Retinal pigment epithelial cell (primary cell): ENCODE measurements at regions not wholly inside any gene's neighbourhood (a gene's known extent, or its start where the extent isn't known, plus 50 kb on each side); places are given as distances from the start of the nearest gene placed in this dataset.

Experiments used
- DNase-seq: peaks from one replicate; pipeline ENCODE4 v3.0.0-alpha.2; 2010; ENCODE audit warnings: low read depth
- H3K4me3 ChIP-seq: 2 replicates; pipeline ENCODE4 v1.5.1; 2011; ENCODE audit warnings: mild to moderate bottlenecking, low read length, control low read depth, moderate library complexity
- TF ChIP-seq, protein P1 (sequence below): conservative IDR thresholded peaks from 2 replicates; pipeline ENCODE4 v1.5.1; 2011; ENCODE audit warnings: low read depth, low read length, control low read depth, inconsistent platforms

DNA sequence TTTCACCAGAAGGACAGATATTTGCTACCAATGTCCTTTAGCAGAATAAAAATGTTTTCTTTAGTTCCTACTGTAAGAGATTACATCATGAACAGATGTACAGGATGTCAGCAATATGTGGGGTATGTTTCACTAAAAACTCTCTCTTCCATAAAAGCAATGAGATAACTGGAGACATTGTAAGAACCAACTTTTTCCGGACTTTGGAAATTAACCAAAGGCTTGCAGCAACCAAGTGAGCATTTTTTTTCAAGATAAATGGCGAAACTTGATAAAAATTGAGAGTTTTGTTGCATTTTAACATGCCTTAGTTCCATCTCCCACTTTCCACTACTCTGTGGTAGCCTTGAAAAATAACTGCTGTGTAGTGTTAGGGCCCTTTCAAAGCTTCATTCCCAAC lies 429.8 kb upstream of the CDH2 start:
- no peak overlapping the region for H3K4me3 ChIP-seq
- no peak for DNase-seq
- TF ChIP-seq, protein P1, sequence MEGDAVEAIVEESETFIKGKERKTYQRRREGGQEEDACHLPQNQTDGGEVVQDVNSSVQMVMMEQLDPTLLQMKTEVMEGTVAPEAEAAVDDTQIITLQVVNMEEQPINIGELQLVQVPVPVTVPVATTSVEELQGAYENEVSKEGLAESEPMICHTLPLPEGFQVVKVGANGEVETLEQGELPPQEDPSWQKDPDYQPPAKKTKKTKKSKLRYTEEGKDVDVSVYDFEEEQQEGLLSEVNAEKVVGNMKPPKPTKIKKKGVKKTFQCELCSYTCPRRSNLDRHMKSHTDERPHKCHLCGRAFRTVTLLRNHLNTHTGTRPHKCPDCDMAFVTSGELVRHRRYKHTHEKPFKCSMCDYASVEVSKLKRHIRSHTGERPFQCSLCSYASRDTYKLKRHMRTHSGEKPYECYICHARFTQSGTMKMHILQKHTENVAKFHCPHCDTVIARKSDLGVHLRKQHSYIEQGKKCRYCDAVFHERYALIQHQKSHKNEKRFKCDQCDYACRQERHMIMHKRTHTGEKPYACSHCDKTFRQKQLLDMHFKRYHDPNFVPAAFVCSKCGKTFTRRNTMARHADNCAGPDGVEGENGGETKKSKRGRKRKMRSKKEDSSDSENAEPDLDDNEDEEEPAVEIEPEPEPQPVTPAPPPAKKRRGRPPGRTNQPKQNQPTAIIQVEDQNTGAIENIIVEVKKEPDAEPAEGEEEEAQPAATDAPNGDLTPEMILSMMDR = no peak

DNA sequence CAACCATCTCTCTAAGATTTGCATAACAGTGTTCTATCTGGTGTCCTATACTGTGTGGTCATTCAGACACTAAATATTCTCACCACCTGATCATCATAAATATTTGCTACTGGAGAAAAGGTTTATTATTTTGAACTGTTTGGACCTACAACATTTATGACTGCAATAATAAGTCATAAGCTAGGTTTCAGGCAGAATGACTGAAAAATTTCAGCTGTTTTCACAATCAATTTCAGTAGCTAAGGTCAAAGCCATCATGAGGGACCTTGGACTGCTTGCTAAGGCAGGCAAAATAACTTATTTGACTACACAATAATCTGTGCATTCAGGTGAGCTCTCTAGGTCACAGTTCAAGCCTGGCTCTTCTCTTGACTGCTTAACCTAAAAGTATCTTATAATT lies 425.5 kb upstream of the CDH2 start:
- no peak for DNase-seq
- TF ChIP-seq, protein P1 = no peak
- no peak overlapping the region for H3K4me3 ChIP-seq

DNA sequence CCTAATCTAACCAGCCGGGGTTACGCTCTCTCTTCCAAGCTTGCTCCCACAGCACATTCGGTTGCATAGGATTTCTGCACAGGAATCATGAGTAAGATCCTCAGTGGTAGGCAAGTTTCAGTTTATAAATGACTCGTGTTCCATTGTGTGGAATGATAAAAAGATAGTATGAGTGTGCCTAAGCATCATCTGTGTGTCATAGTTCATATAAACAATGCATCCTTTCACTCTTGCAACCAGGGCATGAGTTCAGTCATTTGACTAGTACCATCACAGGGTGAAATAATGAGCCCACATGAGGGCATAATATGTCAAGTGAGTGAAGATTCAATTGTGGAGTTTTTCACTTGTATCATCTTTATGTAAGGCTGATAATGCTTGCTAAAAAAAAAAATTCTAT lies 417.1 kb upstream of the CDH2 start:
- TF ChIP-seq, protein P1 = no peak
- H3K4me3 ChIP-seq = no peak overlapping the region
- no peak for DNase-seq

DNA sequence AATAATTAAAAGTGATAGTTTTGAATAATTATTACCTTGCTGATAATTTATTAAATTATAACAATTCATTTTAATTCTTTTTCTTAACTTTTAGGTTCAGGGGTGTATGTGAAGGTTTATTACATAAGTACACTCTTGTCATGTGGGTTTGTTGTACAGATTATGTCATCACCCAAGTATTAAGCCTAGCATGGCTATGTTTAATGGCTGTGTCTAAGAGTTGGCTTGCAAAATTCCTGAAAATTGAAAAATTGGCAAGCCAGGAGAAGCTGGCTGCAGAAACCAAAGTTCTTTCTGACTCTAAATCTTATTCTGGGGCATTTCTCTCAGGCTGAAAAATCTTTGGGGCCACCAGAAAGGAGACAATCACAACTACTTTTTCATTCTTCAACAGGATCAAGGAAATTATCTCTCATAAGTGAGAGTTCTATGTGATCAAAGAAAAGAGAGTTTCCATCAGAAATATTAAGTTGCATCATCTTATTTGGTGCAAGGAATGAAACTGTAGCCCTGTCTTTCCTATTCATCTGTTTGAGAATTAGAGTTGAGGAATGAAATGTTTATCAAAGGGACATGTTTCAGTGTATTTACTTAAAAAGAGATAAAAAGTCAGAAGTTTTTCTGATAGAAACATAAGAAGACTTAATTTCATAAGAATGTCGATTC lies 412.1 kb upstream of the CDH2 start:
- TF ChIP-seq, protein P1 = no peak
- DNase-seq = peak; percentile 39
- H3K4me3 ChIP-seq = no peak overlapping the region

DNA sequence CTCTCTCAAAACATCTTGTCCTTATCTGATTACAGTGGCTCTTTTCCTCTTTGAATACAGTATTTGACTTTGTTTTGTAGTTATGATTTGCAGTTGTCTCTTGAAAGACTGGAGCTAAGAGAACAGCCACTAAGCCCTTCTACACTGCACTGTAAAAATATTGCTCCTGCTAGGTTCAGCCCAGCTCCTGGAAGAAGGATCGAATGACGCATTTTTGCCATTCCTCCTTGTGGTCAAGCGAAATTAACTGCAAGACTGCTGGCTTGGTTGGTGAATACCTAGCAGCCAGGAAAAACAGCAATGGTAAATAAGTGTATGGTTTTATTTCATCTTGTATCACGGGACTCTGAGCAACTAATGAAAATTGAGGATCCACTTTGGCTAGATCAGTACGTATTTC lies 407.8 kb upstream of the CDH2 start:
- H3K4me3 ChIP-seq = no peak overlapping the region
- peak; percentile 85 for DNase-seq
- TF ChIP-seq, protein P1 = no peak

DNA sequence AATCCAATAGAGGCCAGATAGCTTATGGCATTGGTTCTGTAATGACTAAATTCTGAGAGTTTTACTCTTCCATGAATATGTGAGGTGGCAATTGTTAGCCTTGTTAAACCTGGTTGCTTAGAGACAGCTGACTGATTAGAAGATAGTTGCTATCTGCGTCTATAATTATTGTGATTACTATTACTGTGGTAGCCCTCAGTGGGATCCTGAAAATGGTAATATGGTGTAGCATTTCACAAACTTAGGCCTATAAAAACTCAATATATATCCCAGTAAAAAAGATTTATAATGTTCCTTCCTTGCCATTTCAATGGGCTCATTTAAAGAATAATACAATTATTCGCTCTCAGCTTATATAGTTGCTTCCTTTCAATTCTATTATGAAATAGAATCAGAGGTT lies 405.8 kb upstream of the CDH2 start:
- no peak overlapping the region for H3K4me3 ChIP-seq
- TF ChIP-seq, protein P1 = no peak
- no peak for DNase-seq

DNA sequence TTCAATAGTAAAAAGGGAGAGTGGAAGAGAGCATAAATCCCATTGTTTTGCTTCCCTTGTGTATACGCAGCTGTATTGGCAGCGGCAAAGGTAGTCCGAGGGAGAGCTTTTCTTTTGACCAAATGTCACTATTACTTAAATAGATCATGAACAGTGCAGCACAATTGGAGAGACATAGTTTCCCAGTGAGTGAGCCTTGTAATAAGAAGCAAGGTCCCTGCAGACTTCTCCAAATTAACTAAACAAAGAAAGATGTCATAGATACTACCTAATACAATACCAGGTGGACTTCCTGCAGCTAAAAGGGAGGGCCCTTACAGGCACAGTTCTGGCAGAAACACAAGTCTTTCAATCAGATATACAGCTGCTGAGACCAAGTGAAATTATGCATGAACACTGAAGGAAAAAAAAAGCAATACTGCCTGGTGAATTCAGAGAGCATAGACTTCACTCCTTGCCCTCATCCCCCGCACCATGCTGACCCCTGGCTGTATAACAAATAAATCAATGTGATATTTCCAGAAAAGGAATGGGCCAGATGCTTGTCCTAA lies 404.7 kb upstream of the CDH2 start:
- no peak overlapping the region for H3K4me3 ChIP-seq
- no peak for DNase-seq
- TF ChIP-seq, protein P1 = no peak
